OCI-LY3 (cell line): ENCODE measurements at regions not wholly inside any gene's neighbourhood (a gene's known extent, or its start where the extent isn't known, plus 50 kb on each side); places are given as distances from the start of the nearest gene placed in this dataset.

Source experiments
- H2AFZ ChIP-seq: fragments of 200-600, 300-600 bp; shearing (Covaris generic); 2 replicates; pipeline ENCODE4 v1.6.0; 2014; ENCODE audit warnings: antibody characterized with exemption, low read depth, low read length
- H3K27ac ChIP-seq: fragments of 200-600, 300-600 bp; sonication (generic); 2 replicates; pipeline ENCODE4 v1.5.1; 2014; ENCODE audit warnings: mild to moderate bottlenecking, low read length, moderate library complexity, mixed read lengths
- H3K27me3 ChIP-seq: fragments of 200-600, 300-600 bp; sonication (generic); 2 replicates; pipeline ENCODE4 v1.6.1; 2014; ENCODE audit warnings: low read depth, low read length, mixed read lengths
- H3K36me3 ChIP-seq: fragments of 200-600, 300-600 bp; sonication (generic); replicated peaks from 2 replicates; pipeline ENCODE3; 2014; ENCODE audit warnings: low read depth, low read length, mixed read lengths
- H3K4me1 ChIP-seq: fragments of 300-600, 200-600 bp; sonication (generic); 2 replicates; pipeline ENCODE4 v1.6.1; 2014; ENCODE audit warnings: low read length, mixed read lengths
- H3K4me2 ChIP-seq: fragments of 200-600, 300-600 bp; sonication (generic); 2 replicates; pipeline ENCODE4 v1.6.1; 2014; ENCODE audit warnings: low read length, mixed read lengths
- H3K4me3 ChIP-seq: fragments of 300-600, 200-600 bp; sonication (generic); 2 replicates; pipeline ENCODE4 v1.5.1; 2014; ENCODE audit warnings: antibody characterized with exemption, mild to moderate bottlenecking, low read length, moderate library complexity
- H3K79me2 ChIP-seq: fragments of 300-600, 200-600 bp; shearing (Covaris generic); 2 replicates; pipeline ENCODE4 v1.6.1; 2014; ENCODE audit warnings: mild to moderate bottlenecking, low read length, mixed read lengths
- H3K9ac ChIP-seq: fragments of 300-600, 200-600 bp; shearing (Covaris generic); 2 replicates; pipeline ENCODE4 v1.6.0; 2014; ENCODE audit warnings: mild to moderate bottlenecking, low read length, moderate library complexity
- H3K9me3 ChIP-seq: fragments of 200-600, 300-600 bp; shearing (Covaris generic); 2 replicates; pipeline ENCODE4 v1.6.1; 2014; ENCODE audit warnings: low read length, mixed read lengths; ENCODE audit not compliant: insufficient read depth
- H4K20me1 ChIP-seq: fragments of 200-600, 300-600 bp; sonication (generic); 2 replicates; pipeline ENCODE4 v1.6.1; 2016; ENCODE audit warnings: low read length, mixed read lengths; ENCODE audit not compliant: insufficient read depth
- EZH2phosphoT487 ChIP-seq: fragments of 200-600 bp; shearing (Covaris generic); IDR thresholded peaks from 2 replicates; pipeline ENCODE4 v1.6.1; 2018; ENCODE audit warnings: antibody characterized with exemption, mixed run types, low read depth
- TF ChIP-seq, protein P1 (sequence below): fragments of 200-600, 300-600 bp; sonication (generic); IDR thresholded peaks from 2 replicates; pipeline ENCODE4 v1.5.1; 2014; ENCODE audit warnings: antibody characterized with exemption, low read length, low read depth

GRCh38 chr7:31192986-31193385 is 140.9 kb downstream of the ADCYAP1R1 start:
- Histone ChIP-seq H3K4me3 (no peak overlapping the region), H3K9ac (no peak overlapping the region), H3K4me1 (no peaks in the 10 kb centered on the region), H2AFZ (no peak overlapping the region), H3K79me2 (no peaks in the 10 kb centered on the region), H3K27me3 (no peaks in the 10 kb centered on the region), H3K27ac (no peak overlapping the region), H4K20me1 (no peaks in the 10 kb centered on the region), H3K9me3 (no peaks in the 10 kb centered on the region), H3K36me3 (no peaks in the 10 kb centered on the region), H3K4me2 (no peak overlapping the region)
- TF ChIP-seq EZH2phosphoT487 = no peak
- TF ChIP-seq, protein P1, sequence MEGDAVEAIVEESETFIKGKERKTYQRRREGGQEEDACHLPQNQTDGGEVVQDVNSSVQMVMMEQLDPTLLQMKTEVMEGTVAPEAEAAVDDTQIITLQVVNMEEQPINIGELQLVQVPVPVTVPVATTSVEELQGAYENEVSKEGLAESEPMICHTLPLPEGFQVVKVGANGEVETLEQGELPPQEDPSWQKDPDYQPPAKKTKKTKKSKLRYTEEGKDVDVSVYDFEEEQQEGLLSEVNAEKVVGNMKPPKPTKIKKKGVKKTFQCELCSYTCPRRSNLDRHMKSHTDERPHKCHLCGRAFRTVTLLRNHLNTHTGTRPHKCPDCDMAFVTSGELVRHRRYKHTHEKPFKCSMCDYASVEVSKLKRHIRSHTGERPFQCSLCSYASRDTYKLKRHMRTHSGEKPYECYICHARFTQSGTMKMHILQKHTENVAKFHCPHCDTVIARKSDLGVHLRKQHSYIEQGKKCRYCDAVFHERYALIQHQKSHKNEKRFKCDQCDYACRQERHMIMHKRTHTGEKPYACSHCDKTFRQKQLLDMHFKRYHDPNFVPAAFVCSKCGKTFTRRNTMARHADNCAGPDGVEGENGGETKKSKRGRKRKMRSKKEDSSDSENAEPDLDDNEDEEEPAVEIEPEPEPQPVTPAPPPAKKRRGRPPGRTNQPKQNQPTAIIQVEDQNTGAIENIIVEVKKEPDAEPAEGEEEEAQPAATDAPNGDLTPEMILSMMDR = no peak

GRCh38 chr7:31190906-31191305 is 138.8 kb downstream of the ADCYAP1R1 start:
- Histone ChIP-seq H3K36me3 (no peaks in the 10 kb centered on the region), H3K4me3 (no peak overlapping the region), H2AFZ (no peak overlapping the region), H3K4me2 (no peak overlapping the region), H3K9me3 (no peaks in the 10 kb centered on the region), H4K20me1 (no peaks in the 10 kb centered on the region), H3K79me2 (no peaks in the 10 kb centered on the region), H3K27me3 (no peaks in the 10 kb centered on the region), H3K4me1 (no peaks in the 10 kb centered on the region), H3K27ac (no peak overlapping the region), H3K9ac (no peak overlapping the region)
- no peak for TF ChIP-seq EZH2phosphoT487
- TF ChIP-seq, protein P1 = no peak

DNA sequence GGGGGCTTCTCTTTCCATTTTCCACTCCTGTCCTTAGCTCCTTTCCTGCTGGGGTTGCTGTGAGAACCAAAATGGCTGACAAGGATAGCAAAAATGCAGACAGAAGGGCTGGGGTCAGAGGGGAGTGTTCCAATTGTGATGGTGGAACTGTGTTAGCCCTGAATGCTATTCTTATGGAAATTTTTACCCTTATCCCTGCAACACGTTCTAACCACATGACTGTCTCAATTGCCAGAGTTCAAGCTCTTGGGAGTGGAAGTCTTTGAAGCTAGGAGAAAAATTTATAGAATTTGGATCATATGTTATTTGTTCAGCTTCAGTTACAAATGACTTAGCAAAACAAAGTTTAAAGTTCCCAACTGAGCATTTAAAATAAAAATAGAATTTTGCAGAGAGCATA is 134.1 kb downstream of the ADCYAP1R1 start:
- Histone ChIP-seq H4K20me1 (no peaks in the 10 kb centered on the region), H3K36me3 (no peaks in the 10 kb centered on the region), H3K4me1 (no peaks in the 10 kb centered on the region), H2AFZ (no peak overlapping the region), H3K9me3 (no peaks in the 10 kb centered on the region), H3K27ac (no peak overlapping the region), H3K9ac (no peak overlapping the region), H3K4me2 (no peak overlapping the region), H3K4me3 (no peak overlapping the region), H3K79me2 (no peaks in the 10 kb centered on the region), H3K27me3 (no peaks in the 10 kb centered on the region)
- TF ChIP-seq, protein P1 = no peak
- TF ChIP-seq EZH2phosphoT487 = no peak

- H3K36me3 ChIP-seq = no peaks in the 10 kb centered on the region
- no peak overlapping the region for H3K9ac ChIP-seq
- H3K4me2 ChIP-seq = no peak overlapping the region
Observed at GRCh38 chr7:31175672-31176071, 123.6 kb downstream of the ADCYAP1R1 start.

More at GRCh38 chr7:31175672-31176071, 123.6 kb downstream of the ADCYAP1R1 start:
- Histone ChIP-seq H4K20me1 (no peaks in the 10 kb centered on the region), H3K27me3 (no peaks in the 10 kb centered on the region), H3K79me2 (no peaks in the 10 kb centered on the region), H3K9me3 (no peaks in the 10 kb centered on the region), H3K4me3 (no peak overlapping the region), H3K27ac (no peak overlapping the region), H2AFZ (no peak overlapping the region), H3K4me1 (no peaks in the 10 kb centered on the region)
- no peak for TF ChIP-seq EZH2phosphoT487
- TF ChIP-seq, protein P1 = peak; percentile 22
